ENCODE measurements at regions not wholly inside any gene's neighbourhood (a gene's known extent, or its start where the extent isn't known, plus 50 kb on each side); places are given as distances from the start of the nearest gene placed in this dataset.
"Not testable (repeated sequence)": the region's sequence is repeated elsewhere in the genome, so short reads cannot be mapped to it uniquely, and the experiment has no call there.

DNA sequence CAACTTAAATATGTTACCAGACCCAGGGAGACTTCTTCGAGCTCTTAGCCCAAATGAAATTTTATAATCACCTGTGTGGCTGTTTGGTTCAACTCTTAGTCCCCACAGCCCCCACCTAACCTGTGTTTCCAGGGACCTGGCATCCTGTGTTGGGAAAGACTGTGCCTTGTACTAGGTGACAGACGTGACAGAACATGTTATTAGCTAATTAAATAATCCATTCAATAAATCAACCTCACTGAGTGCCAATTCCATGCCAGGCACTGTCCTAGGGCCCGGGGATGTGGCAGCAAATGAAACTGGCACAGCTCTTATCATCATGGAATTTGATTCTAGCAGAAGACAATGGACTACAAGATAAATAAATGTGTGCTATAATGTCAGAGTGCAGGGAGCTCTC is 431.9 kb downstream of the MIAT start:
- DNase-seq: no peak

DNA sequence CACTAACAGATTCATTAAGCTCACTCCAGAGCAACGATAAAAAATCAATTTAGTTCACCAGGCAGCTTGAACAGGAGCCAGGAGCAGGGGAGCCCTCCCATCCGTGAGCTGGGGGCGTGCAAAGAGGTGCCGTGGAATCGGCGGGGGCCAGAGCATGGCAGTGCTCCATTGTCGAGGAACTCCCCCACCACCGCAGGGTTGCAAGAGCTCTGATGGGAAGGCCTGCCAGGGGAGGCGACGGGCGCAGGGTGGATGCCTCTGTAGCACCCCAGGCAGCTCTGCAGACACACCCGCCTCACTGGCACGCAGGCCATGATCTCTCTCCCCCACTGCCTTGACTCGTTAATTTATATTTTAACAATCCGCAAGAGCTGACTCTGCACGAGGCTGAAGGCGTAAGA is 433.2 kb downstream of the MIAT start:
- no peak for DNase-seq

DNA sequence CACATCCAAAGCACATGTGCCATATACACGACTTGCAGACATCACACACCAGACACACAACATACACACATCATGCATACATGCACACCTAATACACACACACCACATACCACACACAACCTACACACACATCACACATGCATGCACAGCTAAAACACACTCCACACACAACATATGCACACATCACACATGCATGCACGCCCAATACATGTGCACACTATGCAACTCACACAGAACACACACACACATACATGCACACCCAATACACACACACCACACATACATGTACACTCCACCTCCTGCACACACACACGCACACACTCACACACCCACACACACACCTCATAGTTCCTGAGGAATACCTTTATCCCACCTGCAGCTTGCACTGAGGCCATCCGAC is 436.0 kb downstream of the MIAT start:
- DNase-seq: no peak

DNA sequence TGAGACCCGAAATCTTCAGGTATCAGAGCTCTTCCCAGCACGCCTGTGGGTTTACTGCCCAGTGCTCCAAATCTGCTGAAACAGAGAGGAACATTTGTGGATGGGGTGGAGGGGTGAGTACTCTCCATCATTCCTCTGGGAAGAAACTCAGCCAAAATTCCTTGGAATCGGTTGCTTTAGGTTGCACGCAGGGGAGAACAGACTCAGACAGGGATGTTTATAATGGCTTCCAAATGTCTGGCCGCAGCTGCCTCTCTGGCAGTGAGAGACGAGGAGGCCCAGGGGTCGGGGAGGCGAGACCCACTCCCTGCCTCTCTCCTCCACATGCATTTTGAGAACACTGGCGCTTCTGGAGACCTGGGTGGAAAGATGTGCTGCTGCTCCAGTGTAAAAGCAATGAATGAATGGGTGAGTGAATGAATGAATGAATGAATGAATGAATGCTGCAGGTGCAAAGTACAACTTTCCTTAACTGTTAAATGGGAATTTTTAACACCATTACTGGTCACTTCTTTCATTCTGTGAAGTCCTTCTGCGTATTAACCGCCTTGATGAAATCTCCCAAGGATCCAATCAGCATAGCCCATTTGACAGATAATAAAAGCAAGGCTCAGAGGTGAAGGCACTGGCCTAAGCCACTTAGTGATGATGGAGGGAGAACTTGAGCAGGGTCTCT is 437.4 kb downstream of the MIAT start:
- peak; percentile 88 to 96 (median 92) for DNase-seq

DNA sequence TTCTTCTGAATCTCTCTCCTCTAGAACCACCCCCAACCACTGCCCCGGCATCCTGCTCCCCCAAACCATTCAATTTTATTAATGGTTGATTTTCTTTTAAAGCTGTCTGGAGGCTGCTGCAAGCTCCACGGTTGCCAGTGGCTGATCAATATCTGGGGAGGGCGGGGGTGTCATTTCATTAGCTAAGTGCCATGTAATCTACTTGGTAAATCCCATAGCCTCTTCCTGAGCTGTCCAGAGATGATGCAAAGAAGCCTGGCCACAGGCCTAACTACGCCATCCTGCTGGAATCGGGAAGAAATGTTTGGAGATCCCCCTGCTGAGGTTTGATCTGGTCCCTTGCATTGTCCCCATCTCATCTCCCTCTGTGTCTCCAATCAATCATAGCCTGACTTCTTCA is 440.1 kb downstream of the MIAT start:
- no peak for DNase-seq

DNA sequence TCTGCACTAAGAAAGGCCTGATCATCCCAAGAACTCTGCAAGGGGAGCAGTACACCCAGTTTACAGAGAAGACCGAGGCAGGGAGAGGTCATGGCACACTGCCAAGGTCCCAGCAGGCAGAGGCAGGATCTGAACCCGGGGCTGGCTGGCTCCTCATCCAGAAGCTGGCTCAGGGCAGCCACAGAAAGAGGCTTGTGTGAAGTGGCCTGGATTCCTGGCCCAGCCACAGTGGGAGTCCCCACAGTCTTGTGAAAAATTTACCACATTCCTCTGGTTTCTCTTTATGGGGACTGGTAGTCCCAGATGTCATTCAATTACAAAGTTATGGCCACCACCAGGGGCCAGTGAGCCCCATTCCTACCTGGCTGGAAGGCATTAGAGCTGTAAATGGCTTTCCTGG is 440.5 kb downstream of the MIAT start:
- DNase-seq: no peak

DNA sequence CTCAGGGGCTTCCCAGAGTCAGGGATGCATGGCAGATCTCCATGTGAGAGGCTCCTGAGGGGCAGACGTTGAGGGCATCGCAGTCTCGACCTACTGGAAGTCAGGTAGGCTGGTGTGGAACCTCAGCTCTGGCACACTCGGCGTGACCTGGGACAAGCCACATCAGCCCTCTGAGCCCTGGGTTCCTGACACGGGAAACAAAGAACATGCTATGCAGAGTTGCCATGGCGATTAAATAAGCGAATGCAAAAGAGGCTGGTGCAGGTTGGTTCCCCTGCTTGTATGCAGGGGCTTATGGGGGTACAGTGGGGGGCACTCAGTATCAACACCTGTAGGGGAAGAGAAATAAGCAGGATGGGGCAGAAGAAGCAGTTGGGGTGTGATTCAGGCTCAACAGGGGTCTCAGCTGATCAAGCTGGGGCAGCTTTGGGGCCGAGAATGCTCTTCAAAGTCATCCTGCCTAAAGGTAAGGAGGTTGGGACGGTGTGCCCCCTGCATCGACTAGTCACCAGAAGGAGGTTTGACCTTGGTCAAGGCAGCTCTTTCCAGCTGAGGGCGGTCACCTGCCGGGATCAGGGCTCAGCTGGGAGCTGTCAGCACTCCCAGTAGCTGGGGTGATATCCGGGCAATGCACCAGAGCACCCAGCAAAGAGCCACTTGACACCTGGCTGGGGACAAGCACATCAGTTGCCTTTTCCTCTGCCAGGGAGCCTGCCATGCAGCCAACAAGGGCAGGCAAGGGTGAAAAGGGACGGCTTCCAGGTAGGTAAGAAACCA is 442.7 kb downstream of the MIAT start:
- DNase-seq: no peak

DNA sequence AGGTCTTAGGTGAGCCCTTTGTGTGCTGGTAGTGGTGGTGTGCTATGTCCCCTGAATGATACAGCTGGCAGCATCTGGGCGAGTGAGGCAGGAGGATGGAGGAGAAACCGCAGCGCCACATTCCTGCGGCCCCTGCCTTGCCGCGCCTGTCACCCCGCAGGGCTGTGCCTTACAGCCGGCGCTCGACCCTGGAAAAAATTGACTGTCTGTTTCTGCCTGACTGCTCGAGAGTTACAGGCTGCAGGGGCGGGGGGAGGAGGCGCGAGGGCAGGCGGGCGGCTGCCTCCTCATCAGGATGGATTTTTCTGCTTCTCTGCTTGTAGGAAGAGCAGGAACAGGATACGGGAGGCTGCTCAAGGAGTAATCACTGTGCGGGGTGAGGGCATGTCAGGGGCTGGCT is 443.4 kb downstream of the MIAT start:
- peak in 2 of 3 donors; percentile 71 to 75 for DNase-seq

DNA sequence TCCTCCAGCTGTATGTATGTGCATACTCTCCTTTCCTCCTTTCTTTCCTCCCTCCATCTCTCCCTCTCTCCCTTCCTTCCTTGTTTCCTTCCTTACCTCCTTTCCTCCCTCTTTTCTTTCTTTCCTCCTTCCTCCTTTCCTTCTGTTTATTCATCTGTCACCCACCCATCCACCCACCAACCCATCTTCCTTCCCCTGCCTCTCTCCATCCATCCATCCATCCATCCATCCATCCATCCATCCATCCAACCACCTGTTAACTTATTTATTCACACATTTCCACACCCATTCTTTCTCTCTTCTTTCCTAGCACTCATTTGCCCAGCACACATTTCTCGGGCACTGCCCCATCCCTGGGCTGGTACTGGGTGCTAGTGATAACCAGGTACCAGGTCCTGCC is 443.9 kb downstream of the MIAT start:
- no peak for DNase-seq

DNA sequence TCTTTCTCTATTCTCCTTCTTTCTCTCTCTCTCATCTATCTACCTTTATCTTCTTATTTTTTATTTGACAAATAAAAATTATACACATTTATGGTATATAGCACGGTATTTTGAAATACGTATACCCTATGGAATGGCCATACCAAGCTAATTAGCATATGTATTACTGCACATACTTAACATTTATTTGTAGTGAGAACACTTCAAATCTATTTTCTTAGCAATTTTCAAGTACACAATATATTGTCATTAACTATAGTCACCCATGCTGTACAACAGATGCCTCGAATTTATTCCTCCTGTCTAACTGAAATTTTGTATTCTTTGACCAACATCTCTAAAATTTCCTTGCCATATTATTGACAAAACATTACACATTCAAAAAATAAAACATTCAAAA is 447.1 kb downstream of the MIAT start:
- no peak for DNase-seq

DNA sequence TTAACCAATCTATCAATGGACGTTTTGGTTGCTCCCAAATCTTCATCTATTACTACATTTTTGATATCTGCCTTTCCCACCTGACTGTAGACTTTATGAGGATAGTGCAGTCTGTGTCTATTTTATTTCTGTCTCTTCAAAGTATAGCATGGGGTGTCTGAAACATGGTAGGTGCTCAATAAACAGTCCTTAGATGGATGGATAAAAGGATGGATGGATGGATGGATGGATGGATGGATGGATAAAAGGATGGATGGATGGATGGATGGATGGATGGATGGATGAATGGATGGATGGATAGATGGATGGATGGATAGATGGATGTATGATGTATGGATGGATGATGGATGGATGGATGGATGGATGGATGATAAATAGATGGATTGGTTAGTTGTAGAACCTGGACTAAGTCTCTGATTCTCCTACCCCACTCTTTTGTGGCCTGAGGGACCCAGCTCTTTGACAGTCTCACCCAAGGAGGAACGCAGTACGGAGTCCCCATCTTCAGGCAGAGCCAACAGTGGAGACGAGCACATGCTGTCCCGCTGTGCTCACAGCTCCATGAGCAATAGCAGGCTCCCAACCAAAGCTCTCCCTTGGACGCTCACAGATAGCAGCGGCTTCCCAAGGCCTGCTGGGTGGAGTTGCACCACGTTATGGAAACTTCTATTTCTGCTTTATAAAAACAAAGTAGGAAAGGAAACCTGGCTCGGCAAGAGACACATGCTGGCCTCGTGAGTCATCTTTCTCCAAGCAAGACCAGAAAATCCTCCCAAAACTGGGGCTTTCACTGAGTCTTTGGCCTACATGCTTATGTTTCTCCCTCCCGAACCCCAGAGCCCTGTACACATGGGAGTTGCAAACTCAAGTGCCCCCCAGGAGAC is 448.0 kb downstream of the MIAT start:
- peak; percentile 80 to 90 (median 85) for DNase-seq

DNA sequence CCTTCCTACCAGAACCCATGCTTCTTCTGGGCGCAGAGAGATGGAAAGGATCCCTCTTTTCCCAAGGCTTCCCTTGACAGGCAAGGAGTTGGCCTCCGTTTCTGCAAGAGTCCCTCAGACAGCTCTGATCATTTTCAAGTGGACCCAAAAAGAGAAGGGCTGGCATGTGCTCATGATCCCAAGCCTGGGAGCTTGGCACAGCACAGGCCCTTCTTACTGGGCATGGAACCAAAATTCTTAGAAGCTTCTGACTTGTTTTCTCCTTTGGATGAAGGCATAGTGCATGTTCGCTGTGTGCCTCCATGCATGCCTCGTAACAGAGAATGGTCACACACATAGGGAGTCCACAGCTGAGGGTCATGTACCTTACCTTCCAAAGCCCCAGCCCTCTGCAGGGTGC is 449.6 kb downstream of the MIAT start:
- DNase-seq: no peak

DNA sequence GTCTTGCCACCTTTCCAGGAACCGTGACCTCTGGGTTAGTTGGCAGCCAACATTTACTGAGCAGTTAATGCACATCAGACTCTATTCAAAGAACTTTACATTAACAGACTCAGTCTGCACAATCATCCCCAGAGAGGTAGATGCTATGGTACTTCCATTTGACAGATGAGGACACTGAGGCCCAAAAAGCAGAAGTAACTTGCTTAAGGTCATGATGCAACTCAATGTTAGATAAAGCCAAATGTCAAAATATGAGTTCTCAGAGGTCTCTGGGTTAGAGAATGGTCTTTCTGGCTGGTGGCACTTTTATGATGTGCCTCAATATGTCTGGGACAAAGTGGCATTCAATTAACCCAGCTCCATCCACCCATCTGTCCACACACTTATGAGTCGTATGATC is 450.0 kb downstream of the MIAT start:
- DNase-seq: no peak

DNA sequence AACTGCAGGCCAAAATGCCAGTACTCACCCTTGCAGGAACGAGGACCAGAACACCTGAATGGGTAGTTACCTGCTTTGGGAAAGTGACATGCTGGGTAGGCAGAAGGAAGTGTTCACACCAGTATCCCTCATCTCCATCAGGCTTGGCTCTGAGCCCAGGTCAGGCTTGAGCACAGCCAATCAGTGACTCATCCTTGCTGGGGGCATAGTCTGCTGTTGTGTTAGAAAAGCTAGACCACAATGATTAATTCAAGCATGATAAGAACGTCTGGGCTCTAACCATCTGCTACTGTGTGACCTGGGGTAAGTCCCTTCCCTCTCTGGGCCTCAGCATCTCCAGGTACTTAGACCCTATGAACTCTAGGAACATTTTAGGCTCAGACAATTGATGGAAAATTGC is 450.4 kb downstream of the MIAT start:
- DNase-seq: peak in 1 of 3 donors; percentile 92

DNA sequence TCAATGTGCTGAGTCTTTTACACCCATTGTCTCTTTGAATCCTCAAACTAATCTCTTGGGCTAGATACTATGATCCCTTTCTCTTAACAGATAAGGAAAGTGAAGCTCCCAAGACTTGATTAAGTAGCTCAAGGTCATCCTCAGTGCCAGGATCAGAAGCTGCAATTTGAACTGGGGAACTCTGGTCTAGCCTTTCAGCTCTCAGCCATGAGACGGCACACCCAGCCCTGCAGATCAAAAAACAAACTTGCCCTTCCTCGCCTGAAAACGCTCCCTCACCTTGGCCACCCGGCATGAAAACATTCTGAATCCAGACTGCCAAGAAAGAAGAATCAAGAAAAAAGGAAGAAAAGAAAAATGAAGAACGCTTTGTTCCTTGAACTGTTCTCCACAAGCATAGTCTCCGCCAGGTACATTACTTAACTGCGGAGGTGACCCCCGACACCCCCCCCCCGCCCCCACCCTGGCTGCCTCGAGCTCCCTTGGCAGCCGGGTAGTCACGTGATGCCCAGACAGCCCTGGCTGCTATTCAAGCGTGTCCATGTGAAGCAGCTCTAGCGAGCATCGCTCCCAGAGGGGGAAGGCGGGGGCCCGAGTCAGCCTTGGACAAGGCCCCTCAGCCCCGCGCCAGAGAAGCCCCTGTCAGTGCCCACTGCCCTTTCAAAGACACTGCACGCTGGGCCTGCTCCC is 451.2 kb downstream of the MIAT start:
- DNase-seq: peak in 2 of 3 donors; percentile 58 to 71

DNA sequence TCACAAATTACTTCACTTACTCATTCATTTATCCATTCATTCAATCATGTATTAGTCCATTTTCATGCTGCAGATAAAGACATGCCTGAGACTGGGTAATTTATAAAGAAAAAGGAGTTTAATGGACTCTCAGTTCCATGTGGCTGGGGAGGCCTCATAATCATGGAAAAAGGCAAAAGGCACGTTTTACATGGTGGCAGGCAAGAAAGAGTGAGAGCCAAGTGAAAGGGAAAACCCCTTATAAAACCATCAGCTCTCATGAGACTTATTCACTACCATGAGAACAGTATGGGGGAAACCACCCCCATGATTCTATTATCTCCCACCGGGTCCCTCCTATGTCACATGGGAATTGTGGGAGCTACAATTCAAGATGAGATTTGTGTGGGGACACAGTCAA is 452.0 kb downstream of the MIAT start:
- not testable (repeated sequence) for DNase-seq

DNA sequence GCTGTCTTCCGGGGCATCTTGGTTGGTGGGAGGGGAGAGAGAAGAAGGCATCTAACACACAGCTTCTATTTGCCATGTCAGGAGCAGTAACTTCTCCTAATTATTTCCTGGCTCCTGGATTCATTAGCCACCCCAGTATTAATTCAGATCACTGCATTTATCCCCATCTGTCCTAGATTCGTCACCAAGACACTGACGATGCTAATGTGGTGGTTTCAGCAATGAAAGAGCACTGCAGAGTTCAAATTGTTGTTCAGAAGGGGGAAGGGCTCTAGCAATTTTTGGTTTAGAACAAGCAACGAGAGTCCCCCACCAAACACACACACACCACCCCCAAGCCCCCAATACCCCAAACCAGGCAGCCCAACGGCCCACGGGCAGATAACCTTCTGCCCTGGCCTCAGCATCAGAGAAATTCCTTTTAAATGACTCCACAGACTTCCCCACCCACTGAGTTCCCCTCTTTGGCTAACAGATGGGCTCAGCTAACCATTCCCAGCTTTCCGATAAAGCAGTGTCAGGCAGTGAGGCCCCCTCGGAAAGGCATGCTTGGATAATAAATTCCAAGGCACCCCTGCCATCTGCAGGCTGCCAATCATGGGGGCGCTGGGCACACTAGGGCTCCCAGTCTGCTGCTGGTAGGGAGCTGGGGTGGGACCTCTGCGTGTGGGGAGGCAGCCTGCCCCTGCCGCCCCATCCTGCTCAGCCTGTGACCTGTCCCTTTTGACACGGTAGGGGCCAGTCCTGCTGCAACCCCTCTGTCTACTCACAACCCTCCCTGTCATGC is 453.5 kb downstream of the MIAT start:
- DNase-seq: peak in 2 of 3 donors; percentile 73 to 85

DNA sequence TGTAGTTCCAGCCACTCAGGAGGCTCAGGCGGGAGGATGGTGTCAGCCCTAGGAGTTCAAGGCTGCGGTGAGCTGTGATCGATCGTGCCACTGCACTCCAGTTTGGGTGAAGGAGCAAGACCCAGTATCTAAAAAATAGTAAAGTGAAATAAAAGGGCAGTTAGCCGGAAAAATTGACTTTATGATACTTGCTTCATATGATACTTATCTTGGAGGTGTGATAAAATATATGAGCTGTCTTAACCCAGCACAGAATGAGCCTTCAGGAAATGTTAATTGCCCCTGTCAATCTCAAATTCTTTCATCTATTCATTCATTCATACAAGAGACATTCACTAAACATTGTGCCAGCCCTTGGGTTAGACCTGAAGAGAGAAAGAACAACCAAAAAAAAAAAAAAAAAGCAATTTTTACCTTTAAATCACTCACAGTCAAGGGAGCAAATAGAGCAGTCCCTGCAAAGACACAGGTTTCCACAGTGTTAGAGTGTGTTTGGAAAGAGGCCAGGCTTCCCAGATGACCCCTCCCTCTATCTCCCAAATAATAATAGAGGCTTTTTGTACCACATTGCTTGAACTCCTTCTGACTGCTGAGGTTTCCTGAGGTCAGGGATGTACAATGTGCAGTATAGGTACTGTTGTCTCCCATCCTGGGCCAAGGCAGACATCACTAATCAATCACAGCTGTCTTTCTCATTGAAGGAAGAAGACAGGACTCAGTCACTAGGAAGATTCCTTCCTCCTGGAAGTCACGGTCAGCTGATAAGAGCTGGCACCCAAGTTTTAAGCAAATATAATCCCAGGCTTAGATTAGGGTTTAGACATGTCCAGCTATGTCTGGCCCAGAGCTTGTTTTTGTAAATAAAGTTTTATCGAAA is 454.6 kb downstream of the MIAT start:
- DNase-seq: no peak

DNA sequence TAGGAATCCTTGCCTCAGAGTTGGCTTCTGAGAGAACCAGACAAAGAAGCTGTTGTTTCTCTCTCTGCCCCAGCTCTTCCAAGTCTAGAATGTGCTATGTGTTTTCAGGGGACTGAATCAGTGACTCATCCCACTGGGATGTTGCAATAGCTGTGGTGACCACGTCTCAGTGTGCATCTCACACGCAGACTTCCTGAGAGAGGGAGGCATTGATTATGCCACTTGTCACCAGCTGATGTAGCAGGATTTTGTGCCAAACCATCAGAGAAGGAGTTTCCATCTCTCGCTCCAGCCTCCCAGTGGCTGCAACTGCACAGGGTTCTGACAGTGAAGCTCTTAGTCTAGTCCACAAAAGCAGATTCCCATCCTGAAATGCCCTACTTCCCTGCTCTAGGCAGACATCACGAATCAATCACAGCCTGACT is 455.8 kb downstream of the MIAT start:
- peak in 1 of 3 donors; percentile 96 for DNase-seq

DNA sequence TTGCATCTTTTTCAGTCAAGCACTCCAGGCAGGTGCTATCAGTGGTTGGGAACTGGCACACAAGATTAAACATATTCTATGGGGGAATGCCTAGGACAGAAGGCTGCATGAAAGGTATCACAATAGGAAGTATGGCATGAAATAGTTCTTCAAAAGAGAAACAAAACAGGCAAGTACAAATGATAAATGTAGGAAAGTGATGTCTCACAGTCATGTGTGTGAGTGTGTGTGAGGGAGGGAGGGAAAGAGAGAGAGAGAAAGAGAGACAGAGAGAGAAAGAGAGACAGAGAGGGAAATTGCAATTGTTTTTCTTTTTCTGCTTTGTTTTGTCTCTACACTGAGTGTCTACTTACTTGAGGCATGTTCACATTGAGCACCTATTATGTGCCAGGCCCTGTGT is 456.3 kb downstream of the MIAT start:
- no peak for DNase-seq

All from muscle of back (tissue), 3 donors.